ENCODE measurements at regions not wholly inside any gene's neighbourhood (a gene's known extent, or its start where the extent isn't known, plus 50 kb on each side); places are given as distances from the start of the nearest gene placed in this dataset.

GRCh38 chr4:176549161-176549865 lies 229.5 kb downstream of the SPCS3 start:
- Histone ChIP-seq H3K27me3 (no peaks in the 10 kb centered on the region), H3K9me3 (peaks cover 0 to 26% (median 5%) of the 10 kb centered on the region in 11 donors), H3K36me3 (no peaks in the 10 kb centered on the region), H3K27ac (no peak overlapping the region), H3K4me1 (no peaks in the 10 kb centered on the region), H3K4me3 (no peak overlapping the region)
- intact Hi-C loops (cut with DNase I) = no loop called here
- DNase-seq (no peak), ATAC-seq (no peak)
- no peak for TF ChIP-seq CTCF (IDR thresholded peaks at IDR 0.05)
- WGBS, 2 donors = 64 to 71% methylated on average over 4 of the region's 4 CpGs

- Histone ChIP-seq H3K4me1 (no peaks in the 10 kb centered on the region), H3K27ac (no peak overlapping the region), H3K4me3 (no peak overlapping the region), H3K9me3 (peaks cover 0 to 3% (median 0%) of the 10 kb centered on the region in 11 donors), H3K36me3 (no peaks in the 10 kb centered on the region), H3K27me3 (no peaks in the 10 kb centered on the region)
- 36 to 49% methylated on average over 5 of the region's 5 CpGs for WGBS, 2 donors
- DNase-seq = no peak
- no peak for TF ChIP-seq CTCF (IDR thresholded peaks at IDR 0.05)
- intact Hi-C loops (cut with DNase I) = no loop called here
- ATAC-seq = no peak
Measured at GRCh38 chr4:176558661-176559060, 234.1 kb downstream of the VEGFC start.

- intact Hi-C loops (cut with DNase I) = loop anchor here in 8 of 10 donors (5.0 to 10.0 kb wide), 5 partner anchors 233 to 493 kb away; partner anchors contain the start of gene VEGFC (in 3 of the 8)
- Histone ChIP-seq H3K9me3 (no peaks in the 10 kb centered on the region), H3K27me3 (no peaks in the 10 kb centered on the region), H3K27ac (no peak overlapping the region), H3K36me3 (no peaks in the 10 kb centered on the region), H3K4me1 (no peaks in the 10 kb centered on the region), H3K4me3 (no peak overlapping the region)
- ATAC-seq = no peak
- 95 to 97% methylated on average over 4 of the region's 4 CpGs for WGBS, 2 donors
- DNase-seq = no peak
- no peak for TF ChIP-seq CTCF (IDR thresholded peaks at IDR 0.05)
Measured at GRCh38 chr4:176561368-176561767, 231.4 kb downstream of the VEGFC start.

GRCh38 chr4:176563591-176563990 lies 229.1 kb downstream of the VEGFC start:
- Histone ChIP-seq H3K4me3 (no peak overlapping the region), H3K9me3 (no peaks in the 10 kb centered on the region), H3K27ac (no peak overlapping the region), H3K27me3 (no peaks in the 10 kb centered on the region), H3K4me1 (no peaks in the 10 kb centered on the region), H3K36me3 (no peaks in the 10 kb centered on the region)
- peak in 6 of 9 donors; percentile 21 to 49 (median 42) for TF ChIP-seq CTCF (IDR thresholded peaks at IDR 0.05)
- intact Hi-C loops (cut with DNase I) = loop anchor here (2.0 to 10.0 kb wide), 7 partner anchors 229 to 491 kb away; partner anchors contain the start of gene VEGFC (in 4 of the 10)
- no peak for ATAC-seq
- no peak for DNase-seq
- 47 to 51% methylated on average over 4 of the region's 4 CpGs for WGBS, 2 donors
